ENCODE measurements at regions not wholly inside any gene's neighbourhood (a gene's known extent, or its start where the extent isn't known, plus 50 kb on each side); places are given as distances from the start of the nearest gene placed in this dataset.

GRCh38 chr18:77393519-77393918 is 143.9 kb downstream of the GALR1 start:
- TF ChIP-seq CTCF (IDR thresholded peaks at IDR 0.05) (no peak), POLR2A (IDR thresholded peaks at IDR 0.05) (no peak)
